NCI-H2227 treated with DMSO at 0.1 percent for 48 hours (cell line): ENCODE measurements at regions not wholly inside any gene's neighbourhood (a gene's known extent, or its start where the extent isn't known, plus 50 kb on each side); places are given as distances from the start of the nearest gene placed in this dataset.

Experiments used
- DNase-seq: peaks from one replicate; lab custom pipeline; 2025; lab: John Stamatoyannopoulos, UW

DNA sequence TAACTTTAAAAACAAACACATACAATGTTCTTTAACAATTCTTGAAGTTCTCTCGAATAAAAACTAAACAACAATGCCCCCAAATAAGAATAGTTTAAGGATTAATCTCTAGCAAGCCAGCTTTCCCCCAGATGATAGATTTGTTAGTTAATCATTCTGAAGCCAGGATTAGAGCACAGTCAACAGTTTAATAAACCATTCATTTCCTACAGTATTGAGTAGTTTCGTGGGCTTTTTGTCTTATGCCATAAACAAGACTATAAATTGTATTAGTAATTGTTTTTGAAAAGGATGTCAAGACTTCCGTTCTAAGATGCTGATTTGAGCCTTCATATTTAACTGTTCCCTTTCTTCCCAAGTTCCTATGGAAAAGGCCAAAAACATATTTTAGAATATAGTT is 136.6 kb downstream of the PIK3R1 start:
- DNase-seq, result no peak

DNA sequence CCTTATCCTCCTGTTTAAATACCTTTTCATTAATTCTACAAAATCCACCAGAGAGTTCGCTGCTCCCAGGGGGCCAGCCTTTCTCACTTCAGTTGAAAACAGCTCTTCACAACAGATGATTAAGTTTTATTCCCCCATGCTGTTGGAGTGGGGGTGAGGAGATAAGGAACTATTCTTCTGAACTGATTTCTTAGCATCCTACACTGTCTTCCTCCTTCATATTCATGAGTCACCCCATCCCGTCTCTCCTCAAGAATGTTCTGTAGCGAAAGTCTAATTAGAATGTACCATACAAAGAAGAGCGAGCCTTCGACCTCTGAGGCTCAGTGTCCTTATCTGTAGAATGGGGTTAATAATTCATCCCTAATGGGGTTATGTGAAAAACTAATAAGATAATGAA is 138.0 kb downstream of the PIK3R1 start:
- DNase-seq, result no peak

DNA sequence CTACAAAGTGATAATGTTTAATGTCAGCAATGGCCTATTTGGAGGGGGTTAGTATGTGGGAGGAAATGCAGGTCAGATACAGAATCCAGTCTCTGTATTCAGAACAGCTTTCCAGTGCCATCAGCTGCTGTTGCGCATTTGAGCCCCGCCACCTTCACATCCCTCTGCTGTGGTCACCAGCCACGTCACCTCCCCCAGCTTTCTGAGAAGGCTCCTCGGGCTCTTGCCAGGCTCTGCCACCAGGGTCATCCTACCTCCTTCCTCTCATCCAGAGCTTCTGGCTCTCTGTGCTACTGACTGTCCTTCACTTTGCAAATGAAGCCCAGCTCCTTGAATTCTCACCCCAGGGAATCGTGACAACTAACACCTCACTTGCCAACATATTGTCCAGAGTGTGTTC is 138.8 kb downstream of the PIK3R1 start:
- DNase-seq, result no peak

DNA sequence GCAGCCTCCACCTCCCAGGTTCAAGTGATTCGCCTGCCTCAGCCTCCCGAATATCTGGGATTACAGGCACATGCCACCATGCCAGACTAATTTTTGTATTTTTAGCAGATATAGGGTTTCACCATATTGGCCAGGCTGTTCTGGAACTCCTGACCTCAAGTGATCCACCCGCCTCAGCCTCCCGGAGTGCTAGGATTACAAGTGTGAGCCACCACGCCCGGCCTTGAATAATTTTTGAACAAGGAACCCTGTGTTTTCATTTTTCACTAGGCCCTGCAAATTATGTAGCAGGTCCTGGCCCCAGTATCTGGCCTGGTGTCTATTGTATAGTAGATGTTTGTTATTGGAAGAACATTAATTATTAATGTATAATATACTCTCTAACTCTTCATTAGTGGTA is 140.7 kb downstream of the PIK3R1 start:
- no peak for DNase-seq

DNA sequence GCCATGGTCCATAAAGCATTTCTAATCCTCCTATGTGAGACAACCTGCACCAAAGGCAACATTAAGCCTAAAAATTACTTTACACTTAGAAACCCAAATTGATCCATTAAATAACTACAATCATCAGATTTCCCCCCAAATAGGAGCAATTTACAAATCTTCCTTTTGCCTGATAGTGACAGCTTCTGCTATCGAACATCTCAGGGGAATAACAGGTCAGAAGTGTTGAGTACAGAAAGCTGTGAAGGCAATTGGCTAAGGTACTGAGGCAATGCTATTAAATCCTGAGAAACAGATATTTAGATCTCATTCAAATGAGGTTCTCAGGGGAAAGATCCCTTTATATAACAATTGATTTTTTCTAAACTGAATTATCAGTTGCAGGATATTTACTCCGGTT is 141.1 kb downstream of the PIK3R1 start:
- DNase-seq, result no peak

DNA sequence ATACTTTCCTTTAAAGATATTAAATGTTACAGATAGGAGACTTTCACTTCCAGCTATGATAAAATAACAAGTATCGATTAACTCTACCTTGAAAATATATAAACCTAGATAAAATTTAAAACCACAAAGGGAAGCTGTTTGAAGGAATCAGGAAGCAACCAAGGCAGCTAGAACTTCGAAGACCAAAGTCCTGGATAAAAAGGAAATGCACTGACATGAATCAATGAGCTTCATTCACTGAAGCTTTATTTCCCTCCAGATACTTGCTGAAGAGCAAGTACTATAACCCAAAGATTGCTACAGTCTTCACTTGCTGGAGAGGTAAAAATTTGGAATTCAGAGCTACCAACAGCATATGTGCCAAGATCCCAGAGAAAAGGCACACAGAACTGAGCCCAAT is 144.1 kb downstream of the PIK3R1 start:
- DNase-seq, result no peak

DNA sequence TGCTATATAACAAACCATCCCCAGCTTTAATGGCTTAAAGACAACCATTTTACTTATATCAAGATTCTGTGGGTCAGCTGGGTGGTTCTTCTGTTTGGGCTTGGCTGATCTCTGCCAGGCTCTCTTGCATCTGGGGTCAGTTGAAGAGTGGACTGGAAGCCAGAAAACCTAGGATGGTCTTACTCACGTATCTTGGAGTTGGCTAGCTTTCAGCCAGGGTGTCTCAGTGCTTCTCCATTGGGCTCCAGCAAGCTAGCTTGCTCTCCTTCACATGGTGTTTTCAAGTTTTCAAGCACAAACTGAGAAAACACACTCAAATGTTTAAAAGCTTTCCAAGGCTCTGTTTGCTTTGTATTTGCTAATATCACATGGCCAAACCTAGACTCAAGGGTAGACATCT is 146.8 kb downstream of the PIK3R1 start:
- DNase-seq, result no peak

DNA sequence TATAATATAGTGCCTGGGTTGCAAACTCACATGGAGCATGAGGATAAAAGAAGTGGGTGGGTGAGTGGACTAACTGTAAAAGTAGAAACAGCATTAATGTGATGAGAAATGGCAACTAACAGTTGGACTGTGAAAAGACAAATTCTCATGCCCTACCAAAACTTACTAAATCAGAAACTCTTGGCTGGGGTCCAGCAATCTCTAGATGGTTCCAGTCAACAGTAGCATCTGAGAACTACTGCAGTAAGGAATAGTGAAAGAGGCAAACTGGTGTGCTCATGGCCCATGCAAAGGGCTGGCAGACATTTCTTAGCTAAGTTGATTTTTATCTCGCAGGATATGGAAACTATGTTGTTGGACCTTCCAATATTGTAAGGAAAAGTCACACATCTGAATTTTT is 150.3 kb downstream of the PIK3R1 start:
- DNase-seq, result no peak

DNA sequence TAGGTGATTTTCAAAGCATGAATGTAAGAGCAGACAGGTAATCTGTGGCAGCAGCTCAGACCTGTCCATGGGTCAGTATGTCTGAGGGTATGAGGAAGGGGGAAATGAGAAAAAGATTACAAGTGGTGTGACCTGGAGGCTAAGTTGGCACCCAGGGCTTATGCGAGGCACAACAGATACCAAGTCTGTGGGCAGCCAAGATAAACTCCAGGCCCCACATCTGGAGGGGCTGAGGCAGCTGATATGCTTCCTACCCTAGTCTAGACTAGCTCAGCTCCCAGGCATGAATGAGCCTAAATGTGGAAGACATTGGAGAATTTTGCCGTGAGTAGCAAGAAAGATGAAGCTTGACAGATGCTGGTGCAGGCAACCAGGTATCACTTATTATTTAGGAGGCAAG is 151.7 kb downstream of the PIK3R1 start:
- no peak for DNase-seq

DNA sequence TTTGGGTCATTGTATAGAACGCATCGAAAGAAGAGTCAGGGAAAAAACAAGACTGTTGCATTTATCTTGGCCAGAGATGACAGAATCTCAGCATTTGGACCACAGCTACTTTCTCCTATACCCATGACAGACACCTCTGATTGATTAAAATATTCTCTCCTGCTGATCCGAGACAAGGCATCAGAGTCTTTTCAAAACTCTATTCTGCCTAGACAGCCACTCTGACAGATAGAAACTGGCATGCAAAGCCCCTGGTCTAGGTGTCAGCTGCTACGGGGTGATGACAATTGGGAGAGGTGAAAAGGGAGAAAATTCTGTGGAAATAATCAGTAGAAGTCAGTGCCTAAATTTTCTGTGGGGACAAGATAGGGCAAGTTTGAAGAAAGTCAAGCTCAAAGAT is 152.2 kb downstream of the PIK3R1 start:
- DNase-seq, result no peak

DNA sequence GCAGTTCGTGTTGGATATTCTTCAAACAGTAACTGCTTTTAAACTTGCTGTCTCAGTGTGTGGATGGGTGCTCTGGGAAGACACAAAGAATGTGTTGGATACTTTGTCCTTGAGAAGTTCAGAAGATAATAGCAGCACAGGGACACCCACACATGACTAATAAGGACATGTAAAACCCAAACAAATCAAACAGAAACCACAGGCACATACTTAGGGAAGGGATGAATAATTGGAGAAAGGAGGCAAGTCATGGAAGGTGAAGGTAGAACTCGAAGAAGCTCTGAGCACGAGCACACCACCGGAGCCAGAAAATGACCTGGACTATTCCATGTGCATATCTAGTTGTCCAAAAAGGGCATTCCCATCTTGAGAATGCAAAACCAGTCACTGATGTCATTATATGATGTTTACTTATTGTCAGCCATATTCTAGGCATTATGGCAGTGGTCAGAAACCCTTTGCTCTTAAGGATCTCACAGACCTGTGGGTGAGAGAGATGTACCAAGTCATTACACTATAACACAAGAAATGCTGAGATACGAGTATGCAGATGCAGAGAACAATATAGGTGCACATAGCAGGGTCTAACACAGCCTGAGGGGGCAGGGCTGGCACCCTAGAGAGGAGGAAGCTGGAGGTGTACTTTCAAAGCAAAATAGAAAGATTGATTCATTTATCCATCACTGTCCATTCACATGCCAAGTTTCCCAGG is 152.9 kb downstream of the PIK3R1 start:
- DNase-seq, result no peak

DNA sequence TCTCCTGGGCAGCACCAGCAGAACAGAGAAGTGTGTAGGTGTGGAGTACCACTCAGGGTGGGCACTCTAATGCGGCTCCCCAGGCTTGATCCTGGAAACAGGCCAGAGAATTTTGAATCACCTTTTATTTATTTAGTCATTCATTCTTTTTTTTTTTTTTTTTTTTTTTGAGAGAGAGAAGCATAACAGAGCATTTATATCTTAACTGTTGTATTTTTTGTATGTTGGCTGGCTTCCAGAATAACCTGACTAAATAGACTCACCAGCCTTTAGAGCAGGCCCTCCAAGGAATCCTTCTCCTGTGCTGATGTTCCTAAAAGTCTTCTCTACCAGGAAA is 153.4 kb downstream of the PIK3R1 start:
- no peak for DNase-seq

DNA sequence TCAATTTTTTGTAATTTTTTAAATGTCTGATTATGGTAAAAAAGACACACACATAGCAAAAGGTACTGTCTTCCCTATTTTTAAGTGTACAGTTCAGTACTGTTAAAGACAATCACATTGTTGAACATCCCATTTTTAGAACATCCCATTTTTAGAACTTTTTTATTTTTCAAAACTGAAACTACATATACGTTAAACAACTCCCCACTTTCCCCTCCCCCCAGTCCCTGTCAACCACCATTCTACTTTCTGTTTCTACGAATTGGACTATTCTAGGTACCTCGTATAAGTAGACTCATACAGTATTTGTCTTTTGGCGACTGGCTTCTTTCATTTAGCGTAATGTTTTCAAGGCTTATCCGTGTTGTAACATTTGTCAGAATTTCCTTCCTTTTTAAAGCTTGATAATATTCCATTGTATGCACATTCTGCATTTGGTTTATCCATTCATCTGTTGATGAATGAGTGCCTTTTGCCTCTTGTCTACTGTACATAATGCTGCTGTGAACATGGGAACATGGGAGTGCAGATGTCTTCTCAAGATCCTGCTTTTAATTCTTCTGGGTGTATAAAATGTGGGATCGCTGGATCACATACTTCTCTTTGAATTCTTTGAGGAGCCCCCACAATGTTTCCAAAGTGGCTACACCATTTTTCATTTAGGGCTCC is 154.0 kb downstream of the PIK3R1 start:
- no peak for DNase-seq

DNA sequence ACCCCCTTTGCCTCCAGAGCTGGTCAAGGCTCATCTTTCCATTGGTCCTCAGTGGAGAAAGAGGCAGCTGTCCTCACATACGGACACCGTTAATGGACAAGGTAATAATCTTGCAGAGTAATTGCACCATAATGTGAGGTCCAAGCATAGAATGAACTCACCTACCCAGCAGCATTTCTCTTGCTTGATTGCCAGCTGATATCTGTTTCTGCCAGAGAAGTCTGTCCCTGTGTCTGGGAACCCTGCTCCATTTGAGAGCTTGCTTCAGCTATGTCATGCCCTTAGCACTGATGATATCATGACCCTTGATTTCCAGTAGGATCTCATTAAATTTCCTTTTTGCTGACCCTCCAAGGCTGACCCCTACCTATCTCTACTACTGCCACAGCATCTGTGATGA is 154.6 kb downstream of the PIK3R1 start:
- DNase-seq, result no peak

DNA sequence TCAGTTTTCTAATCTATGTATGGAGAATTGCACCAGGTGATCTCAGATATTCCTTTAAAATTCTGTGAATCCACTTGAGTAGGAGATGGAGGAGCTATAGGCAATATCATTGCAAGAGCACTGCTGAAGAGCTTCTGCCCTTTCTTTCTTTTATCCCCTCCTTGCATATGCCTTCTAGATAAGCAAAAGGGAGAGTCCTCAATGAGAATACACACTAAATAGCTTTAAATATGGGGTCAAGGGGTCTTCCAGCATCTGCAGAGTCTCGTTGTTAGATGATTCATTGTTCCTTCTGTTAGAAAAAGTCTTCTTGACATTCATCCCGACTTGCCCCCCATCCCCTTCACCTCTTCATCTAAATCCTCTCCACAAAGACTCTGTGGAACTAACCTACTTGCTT is 156.1 kb downstream of the PIK3R1 start:
- no peak for DNase-seq

DNA sequence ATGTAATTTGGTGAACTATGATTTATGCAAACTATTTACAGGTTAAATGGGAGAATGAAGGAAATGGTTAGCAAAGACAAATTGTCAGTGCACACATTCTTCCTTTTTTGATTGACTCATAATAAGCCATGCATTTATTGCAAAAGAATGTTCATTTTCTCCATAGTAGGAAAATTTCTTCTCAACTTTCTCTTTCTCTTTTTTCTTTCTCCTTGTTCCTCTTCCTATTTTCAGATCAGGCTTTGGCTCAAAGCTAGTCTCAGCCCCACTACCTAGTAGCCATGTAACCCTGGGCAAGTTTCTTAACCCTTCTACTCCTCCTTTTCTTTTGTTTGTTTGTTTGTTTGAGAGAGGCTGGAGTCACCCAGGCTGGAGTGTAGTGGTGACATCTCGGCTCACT is 156.6 kb downstream of the PIK3R1 start:
- no peak for DNase-seq

DNA sequence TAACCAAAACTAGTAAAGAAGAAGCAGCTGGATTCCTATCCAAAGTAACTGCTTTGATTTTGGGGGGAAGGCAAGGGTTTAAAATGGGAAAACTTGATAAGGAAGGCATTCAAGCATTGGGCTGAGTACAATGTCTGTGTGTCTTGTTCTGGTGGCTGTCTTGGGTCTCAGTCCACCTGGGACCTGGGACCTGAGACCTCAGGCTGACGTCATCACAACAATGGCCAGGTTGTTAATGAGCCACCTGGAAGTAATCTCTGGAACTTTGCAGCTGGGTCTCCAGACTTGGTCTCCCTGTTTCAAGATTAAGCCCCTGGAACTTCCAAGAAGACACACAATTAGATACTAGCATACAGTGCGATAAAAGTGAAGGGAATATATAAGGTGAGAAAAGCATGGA is 157.5 kb downstream of the PIK3R1 start:
- no peak for DNase-seq

DNA sequence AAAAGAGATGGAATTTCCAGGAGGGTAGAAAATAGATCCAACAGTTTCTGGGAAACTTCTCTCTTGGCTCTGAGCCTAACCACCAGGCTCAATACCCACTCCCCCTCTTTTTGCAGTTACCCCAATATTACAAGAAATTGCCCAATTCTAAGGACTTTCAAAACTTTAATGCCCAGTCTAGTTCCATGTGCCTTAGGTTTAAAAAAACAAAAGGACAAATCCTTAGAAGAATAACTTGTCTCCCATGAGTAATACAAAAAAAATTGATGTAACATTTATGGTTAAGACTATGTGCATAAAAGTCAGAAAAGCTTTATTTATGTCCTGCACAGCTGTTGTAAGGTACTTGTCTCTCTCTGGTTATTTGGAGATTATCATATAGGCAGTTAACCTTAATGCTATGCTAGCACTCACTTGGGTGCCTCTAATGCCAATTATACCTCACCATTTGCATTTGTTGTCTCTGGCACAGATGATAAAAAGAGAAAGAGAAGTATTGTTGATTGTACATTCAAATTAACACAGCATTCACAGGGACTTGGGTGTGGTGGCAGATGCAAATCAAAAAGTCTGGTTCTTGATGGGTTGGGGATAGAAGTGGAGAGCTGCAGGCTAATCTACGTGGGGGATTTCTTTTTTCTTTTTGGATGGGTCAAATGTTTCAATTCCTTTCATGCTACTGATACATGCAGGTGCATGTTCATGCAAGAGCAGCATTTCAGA is 159.4 kb downstream of the PIK3R1 start:
- no peak for DNase-seq

DNA sequence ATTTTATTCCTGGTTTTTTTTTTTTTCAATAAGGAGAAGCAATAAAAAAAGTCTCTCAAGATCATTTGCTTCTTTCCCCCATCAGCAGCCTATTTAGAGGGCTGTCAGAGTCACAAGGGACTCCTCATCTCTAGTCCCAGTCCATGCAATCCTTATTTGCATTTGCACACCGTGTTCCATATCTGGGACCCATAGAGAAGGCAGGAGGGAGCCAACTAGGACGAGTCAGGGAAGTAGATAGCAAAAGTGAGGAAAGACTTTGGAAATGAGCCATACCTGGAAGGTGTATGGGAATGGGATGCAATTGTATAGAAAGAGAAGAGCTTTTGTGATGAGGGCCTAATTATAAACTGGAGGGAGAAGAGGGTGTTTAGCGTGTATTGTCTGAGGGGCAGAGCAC is 160.0 kb downstream of the PIK3R1 start:
- no peak for DNase-seq

DNA sequence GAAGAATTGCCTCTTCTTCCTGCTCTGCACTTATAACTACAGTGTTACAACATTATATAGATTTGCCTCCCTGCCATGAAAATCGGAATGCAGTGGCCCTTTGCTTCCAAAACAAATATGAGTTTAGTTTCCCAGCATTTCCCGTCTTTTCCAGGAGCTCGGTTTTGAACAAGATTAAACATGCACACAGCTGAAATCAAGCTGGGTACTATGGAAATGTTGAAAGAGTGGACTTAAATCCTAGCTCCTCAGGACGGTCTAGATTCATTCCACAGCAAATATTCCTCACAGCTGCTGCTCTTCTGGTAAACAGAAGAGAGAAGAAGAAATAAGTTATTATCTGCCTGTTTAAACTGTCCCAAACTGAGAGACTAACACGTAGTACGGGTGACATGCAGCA is 161.4 kb downstream of the PIK3R1 start:
- DNase-seq, result no peak

DNA sequence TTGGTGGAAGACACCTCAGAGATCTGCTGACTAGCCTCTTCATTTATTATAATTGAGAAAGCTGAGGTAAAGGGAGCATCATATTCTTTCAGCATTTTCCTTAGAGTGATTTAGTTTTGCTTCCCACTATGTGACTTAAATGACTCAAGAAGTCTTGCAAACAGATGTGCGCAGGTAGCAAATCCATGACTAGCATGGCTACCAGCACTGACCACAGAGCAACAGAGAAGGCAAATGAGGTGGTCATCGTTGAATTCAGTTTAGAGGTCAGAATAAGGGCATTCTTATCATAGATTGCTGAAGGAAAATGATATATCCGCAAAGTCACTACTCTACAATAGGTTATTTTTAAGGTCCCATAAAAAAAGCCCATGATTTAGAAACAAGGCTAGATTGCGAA is 162.2 kb downstream of the PIK3R1 start:
- DNase-seq, result no peak

DNA sequence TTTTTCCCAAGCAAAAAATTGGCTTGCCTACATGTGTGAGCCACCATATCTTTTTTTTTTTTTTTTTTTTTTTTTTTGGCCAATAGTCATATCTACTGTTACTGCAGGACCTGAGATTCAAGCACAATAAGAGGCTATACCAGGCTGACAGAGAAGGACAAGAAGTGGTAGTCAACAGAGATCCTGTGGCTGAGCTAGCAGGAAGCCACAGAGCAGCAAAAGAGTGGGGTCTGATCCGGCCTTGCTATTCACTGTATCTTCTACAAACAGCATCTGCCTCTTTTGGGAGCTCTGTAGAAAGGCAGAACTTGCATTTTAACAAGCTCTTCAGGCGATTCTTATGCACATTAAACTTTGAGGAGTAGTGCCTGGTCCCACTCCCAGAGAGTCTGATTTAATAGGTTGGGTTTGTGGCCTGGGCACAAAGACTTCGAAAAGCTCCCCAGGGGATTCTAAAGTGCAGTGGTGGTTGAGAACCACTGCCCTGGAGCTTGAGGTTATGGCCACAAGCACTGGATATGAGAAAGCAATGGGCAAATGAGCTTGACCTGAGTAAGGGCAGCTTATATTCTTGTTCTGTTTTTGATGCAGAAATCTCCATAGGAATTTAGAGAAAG is 162.8 kb downstream of the PIK3R1 start:
- DNase-seq, result no peak
